NOMO-1 treated with dmso at 0.1 percent for 144 hours (cell line): ENCODE measurements at regions not wholly inside any gene's neighbourhood (a gene's known extent, or its start where the extent isn't known, plus 50 kb on each side); places are given as distances from the start of the nearest gene placed in this dataset.
"Not testable (repeated sequence)": the region's sequence is repeated elsewhere in the genome, so short reads cannot be mapped to it uniquely, and the experiment has no call there.

Source experiments
- DNase-seq: peaks from one replicate; lab custom pipeline; 2025; ENCODE audit not compliant: unreplicated experiment; lab: John Stamatoyannopoulos, UW

DNA sequence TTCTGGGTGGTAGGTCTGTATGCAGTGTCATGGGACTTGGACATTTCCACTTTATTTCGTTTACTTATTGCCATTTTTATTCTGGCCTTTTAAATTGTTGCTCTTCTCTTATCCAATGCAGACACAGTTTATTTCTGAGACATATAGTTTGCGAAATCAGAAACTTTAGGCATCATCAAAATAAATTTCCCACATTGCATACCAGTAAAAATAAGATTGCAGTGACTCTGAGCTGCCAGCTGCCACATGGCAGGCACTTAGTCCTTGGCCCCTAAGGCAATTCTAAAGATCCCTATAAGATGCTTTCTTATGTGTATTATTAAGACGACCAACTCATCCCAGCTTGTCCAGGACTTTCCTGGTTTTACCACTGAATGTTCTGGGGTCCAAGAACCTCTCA, 81.8 kb upstream of the ANKRD1 start:
- no peak for DNase-seq

DNA sequence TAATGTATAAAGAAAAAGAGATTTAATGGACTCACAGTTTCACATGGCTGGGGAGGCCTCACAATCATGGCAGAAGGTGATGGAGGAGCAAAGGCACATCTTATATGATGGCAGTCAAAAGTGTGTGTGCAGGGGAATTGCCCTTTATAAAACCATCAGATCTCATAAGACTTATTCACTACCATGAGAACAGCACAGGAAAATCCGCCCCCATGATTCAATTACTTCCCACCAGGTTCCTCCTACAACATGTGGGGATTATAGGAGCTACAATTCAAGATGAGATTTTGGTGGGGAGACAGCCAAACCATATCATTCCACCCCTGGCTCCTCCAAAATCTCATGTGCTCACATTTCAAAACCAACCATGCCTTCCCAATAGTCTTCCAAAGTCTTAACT, 82.5 kb upstream of the ANKRD1 start:
- DNase-seq = not testable (repeated sequence)

DNA sequence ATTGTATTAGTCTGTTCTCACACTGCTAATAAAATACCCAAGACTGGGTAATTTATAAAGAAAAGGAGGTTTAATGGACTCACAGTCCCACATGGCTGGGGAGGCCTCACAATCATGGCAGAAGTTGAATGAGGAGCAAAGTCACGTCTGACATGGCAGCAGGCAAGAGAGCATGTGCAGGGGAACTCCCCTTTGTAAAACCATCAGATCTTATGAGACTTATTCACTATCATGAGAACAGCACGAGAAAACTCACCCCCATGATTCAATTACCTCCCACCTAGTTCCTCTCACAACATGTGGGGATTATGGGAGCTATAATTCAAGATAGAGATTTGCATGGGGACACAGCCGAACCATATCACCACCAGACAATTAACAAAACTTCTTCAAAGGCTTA, 84.4 kb upstream of the ANKRD1 start:
- DNase-seq = not testable (repeated sequence)

DNA sequence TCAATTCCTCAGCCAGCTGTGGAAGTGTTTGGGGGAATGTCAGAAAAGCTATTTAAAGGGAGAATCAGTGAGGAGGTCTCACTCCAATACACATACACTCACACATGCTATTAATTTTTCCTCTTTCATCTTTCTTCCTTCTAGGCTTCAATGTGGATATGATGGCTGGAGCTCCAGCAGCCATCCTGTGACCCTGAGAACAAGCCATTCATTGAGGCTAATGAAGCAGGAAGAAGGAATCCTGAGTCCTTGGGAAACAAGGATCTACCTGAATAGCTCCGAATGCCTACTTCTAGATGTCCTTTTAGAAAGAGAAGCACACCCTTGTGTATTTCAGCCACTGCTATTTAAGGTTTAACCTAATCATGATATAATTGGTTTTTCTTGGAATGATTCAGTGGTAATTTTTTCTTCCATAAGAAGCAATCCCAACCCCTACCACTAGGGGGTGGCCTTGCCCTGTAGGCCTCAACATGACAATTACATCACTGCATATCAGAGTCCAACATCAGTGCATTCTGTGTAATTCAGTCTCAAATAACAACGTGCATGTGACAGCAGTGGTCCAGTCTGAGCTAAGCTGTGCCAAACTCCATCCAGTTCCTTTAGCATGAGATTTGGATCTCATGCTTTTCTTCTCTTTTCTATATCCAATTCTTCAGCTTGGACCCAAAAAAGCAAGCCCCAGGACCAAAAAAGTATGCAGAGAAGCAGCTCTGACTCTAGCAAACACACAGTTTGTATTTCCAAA, 85.3 kb upstream of the ANKRD1 start:
- DNase-seq = no peak

DNA sequence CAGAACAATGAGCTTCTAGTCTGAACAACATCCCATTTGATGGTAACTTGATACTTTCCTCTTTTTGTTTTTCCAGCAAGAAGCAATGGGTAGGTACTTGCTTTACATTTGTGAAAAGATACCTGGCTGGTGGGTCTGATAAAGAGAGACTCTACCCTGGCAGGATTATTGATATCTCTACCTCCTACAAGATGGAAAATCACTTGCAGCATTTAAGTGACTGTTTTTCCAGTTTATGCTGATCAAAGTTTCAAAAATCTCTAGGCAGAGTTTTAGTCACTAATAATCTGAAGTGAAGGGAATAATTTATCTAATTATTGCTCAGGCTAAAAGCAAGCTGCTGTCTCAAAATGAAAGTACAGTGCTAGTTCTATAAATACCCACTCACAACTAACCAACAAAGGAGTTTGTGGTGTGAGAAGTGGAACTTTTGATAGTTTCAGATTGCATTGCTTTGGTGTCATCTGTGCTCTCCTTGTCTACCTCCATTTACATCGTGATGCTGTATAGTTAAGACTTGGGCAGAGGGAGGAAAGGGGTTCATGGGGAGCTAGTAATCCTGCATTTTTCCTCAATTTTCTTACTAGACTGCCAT, 86.0 kb upstream of the ANKRD1 start:
- DNase-seq = no peak

DNA sequence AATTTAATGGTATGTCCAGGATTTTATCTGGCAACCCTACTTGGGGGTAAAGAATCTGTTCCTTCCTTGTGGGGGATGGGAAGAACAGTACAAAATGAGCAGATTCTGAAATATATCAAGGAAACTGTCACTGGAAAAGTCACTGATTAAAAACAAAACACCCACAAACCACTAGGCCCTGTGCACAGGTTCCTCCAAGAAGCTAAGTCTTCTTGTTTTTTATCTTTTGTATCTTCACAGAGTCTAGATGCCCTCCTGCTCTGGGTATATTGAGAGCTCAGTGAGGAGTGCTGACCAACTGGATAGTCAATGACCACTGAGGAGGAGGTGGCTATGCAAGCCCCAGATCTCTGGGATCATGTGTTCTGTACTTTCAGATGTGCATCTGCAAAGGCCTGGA, 86.8 kb upstream of the ANKRD1 start:
- no peak for DNase-seq

DNA sequence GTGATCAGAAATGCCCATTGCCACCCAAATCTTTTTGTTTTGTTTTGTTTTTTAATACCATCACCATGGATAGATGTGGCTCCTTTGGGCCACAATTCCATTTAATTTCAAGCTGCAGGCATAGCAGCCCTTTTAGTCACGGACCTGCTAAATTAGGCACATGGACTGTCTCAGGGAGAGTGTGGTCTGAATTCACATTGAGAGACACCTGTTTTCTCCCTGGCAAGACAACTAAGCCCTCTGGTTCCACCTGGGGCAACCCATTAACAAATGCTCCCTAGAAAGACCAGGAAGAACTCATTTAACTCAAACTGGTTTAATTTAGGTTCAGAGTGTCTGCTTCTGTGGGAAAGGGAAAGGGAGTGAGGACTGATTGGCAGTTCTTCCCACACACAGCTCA, 88.2 kb upstream of the ANKRD1 start:
- DNase-seq = no peak

DNA sequence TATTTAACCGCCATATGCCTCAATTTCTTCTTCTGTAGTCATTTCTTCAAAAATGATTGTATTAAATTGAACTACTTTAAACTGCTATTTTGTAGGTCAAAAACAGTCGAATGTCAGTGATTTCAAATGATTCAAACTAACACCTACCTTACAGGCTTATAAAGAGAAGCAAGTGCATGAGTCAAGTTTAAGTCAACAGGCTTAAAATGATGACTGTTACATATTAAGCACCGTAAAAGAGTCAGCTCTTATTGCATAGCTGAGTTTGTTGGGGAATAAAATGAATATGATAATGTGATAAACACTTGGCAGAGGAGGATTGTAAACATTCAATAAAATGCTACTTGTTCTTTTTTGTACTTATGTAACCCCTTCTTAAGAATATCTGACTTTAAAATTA, 90.1 kb upstream of the ANKRD1 start:
- DNase-seq = no peak

DNA sequence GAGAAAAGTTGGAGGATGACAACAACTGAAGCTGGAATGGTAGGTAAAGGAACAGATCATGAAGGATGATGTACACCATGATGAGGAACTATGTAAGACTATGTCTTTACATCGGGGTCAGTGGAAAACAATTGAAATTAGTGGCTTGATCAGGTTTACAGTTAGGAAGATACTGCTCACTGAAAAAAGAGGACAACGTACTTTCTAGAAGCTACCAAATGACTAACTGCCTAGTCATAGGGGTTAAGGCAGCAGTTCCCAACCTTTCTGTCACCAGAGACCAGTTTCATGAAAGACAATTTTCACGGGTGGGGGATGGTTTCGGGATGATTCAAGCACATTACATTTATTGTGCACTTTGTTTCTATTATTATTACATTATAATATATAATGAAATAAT, 91.6 kb upstream of the ANKRD1 start:
- DNase-seq = no peak

DNA sequence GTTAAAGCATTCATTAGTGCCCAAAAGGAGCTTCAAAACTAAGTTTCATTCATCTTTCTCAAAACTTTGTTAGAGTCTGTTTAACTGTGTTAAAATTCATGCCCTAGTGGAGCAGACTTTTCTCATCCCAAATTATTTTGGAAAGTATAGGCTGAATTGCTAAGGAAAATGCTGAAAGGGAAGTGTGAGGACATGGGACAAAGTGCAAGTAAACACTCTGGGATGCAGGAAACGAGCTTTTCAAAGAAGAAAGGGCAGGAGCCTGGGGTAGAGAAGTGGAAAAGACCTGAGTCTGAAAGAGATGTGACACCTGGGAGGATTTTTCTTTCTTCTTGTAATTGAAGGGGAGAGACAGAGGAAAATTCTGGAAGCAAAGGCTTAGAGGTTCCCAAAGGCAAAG, 93.1 kb upstream of the ANKRD1 start:
- DNase-seq = no peak

DNA sequence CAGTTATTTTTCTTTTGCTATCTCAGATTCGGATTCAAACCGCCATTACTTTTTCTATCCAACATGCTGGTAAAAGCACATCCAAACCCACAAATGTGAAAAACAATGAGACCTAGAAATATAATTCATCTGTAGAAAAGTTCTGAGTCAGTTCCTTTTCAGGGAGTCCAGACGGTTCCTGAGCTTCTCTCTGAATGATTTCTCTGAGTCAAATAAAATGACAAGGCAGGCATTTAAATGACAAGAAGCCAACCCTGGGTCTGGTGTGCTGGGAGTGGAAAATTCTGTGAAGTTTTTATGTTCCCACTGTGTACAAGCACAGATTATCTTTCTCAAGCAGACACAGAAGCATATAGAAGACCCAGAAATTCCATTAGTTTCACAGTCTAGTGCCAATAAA, 96.3 kb upstream of the ANKRD1 start:
- DNase-seq = no peak

DNA sequence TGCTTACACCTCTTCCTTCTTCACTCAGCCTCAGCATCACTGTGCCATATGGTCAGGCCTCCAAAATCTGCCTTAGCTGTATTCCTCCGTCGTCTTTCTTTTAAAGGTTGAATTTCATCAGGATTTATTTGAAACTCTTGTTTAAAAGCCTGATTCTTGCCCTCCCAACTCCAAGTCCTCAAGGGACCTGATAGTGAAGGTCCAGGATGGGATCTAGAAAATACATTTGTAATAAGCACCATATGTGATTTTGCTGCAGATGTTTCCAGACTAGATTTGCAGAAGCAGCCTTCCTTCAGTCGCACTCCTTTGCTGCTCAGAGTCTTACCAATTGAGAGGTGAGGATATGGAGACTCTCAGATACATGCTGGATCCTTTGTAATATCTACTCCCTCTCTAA, 101.0 kb upstream of the ANKRD1 start:
- no peak for DNase-seq

DNA sequence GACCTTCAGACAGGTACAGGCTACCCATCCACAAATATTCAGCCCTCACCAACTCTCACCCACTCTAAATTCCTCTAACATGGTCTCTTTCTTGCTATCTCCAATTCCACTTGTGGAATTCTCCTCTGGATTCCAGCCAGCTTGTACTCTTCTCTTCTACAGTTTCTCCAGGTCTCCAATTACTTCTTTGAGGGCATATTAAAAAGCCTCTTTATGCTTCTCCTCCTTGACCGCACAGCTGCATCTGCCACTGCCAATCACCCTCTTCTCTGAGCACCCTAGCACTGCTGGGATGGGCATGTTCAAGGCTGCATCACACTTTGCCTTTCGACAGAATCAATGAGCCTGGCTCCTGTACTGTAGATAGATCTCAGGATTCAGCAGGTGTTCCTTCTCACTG, 101.5 kb upstream of the ANKRD1 start:
- no peak for DNase-seq

DNA sequence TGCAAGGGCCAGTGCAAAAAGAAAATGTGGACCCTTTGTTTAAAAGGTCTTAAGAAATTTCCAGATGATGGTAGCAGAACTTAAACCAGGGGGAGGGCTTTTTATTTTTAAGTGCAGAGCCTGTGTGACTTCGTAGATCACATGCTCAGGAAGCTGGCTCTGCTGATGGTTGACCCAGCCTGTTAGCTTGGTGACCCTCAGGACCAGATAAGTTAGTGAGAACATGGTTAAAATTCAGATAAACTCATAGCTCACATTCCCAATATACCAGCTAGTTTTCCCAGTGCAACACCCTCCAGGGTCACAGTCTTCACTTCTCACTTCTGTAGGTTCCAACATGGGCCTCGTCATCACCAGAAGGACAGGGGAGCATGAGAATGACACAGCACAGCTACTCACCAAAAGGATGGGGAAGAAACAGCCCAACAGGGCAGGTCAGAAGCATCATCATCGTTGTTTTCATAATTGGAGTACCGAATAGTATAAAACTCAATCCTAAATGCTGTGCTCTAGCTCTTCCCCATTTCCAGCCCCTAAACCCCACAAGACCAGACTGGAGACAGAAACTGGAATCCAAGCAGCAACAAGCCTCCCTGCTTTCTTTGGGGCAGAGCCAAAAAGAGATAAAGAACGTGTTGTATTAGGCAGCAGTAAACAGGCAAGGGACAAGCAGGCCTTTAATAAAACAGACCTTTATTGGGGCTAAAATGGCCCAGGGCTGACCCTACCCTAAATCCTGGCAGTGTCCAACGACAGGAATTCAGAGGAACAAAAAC, 102.2 kb upstream of the ANKRD1 start:
- no peak for DNase-seq

DNA sequence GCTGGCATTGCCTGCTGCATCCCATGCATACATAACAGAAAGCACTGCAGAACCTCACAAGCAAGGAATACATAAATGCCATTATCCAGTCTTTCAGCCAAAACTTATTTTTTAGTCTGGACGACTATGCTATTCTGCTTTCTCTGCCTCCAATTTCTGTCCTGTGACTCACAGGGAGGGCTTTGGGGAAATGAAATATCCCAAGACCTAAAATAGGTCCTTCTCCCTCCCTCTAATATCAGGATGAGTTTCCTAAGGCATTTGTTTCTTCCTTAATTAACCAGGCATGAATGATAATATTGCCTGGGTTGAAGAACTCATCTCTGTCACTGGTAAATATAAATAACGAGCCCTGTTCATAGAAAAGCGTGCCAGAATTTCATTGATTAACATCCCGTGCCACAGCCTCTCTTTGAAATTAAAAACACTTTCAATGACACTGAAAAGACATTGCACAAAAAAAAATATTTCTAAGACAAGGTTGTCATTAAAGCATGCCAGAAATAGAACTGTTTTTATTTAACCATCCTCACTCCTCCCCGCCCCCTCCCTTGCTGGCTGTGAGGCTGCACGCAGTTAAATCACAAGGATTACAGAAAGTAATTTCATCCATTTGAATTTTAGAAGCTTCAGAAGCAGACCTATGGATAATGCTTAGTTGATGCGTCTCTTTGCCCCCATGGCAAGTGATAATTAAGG, 103.0 kb upstream of the ANKRD1 start:
- no peak for DNase-seq

DNA sequence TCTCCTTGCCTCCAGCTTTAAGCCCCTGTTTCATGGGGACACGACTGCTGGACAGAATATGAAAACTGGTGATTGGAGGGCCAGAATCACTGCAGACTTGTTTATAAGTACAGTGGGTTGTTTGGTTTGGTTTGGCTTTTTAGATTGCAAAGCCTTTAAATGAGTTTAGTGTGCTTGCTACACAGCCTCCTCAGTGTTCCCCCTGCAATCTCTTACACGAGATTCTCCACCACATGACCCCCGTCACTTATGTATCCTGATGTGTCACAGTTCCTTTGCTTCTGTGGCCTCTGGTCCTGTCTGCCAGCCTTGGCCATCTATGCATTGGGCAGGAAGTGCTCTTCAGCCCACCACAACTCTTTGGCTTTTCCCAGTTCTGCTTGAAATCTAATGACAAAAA, 103.7 kb upstream of the ANKRD1 start:
- no peak for DNase-seq

DNA sequence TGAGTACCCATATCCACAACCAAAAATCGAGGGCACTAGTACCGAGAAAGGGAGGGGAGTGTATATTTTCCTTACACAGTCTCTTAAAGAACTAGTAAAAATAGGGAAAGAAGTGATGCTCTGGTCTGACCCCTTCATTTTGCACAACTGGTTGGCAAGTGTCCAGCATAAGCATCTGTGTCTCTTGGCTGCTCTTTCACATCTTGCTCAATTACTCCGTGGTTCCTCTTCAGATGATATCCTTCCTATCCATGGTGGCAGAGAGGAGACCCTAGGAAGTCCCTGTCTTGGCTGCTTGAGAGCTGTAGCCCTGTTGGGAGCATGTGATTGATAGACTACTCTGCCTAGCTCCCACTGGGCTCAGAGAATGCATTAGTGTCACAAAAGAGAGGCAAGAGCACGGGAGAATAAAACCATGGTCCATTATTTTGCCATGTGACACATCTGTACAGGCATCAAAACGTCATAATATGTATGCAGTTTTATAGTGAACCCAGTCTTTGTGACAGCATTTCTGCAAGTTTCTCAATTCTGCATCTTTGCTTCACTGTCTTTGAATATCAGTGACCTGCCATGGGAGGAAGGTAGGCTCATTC, 111.8 kb upstream of the ANKRD1 start:
- no peak for DNase-seq

DNA sequence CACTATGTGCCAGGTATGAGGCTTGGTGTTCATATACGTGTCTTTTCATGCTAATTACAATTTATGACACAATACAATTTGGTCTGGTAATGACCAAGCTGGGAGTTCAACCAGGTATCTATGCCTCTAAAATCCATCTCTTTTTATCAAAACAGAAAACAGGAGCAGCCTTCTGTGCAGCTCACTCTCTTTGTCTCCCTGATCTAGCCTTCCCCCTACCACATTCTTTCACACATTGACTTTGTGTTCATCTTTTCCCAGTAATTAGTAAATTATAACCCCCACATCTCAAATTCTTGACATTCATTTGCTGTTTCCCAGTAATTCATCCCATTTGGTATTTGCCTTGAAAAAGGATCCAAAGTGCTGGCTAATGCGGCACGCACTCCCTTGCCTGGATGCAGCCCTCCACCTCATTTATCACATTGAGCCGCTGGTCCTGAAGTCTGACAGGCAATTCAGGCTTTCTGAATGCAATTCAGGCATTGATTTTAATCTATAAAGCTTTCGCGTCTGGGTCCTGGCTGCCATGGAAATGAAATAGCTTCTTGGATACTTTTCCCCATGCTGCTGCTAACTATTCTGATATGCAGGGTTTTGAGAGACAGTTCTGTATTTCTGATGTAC, 112.5 kb upstream of the ANKRD1 start:
- DNase-seq = no peak

DNA sequence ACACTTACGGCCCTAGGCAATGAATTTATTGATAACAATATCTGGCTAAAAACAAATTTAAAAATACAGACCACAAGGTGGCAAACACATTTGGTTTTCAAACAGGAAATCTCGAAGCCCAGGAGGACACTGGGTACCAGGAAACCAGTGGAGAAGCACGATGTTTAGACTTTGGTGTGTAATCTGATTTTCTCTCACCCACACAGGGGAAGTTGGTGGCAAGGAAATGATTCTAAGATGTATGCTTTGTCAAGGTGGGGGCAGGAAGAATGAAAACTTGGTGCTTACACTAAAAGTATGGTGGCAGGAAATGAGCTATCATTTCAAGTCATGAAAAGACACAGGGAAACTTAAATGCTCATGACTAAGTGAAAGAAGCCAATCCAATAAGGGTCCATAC, 113.2 kb upstream of the ANKRD1 start:
- DNase-seq = no peak

DNA sequence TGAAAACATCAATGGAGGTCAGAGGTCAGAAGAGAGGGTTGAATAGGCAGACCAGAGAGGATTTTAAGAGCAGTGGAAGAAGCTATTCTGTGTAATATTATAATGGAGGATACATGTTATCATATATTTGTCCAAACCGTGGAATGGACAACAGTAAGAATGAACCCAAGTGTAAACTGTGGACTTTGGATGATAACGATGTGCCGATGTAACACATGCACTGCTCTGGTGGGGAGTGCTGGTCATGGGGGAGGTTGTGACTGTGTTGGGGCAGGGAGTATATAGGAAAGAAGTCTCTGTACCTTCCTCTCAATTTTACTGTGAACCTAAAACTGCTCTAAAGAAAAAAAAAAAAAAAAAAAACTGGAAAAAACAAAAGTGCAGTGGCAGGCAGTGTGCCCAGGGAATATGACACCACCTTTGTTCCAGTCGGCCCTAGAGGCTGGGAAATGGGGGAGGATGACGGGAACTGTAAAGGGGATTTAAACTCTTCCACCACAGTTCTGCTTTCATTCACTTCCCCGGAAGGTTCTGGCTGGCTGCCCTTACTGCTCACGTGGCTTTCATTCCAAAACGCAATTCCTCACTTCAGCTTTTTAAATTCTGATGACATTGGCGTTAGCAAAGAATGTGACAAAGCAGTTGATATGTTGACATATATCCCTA, 113.7 kb upstream of the ANKRD1 start:
- no peak for DNase-seq
